HG03432 (cell line): ENCODE measurements at regions not wholly inside any gene's neighbourhood (a gene's known extent, or its start where the extent isn't known, plus 50 kb on each side); places are given as distances from the start of the nearest gene placed in this dataset.

Source experiments
- ATAC-seq: cut with Tn5 transposase; IDR thresholded peaks from one replicate; pipeline ENCODE4 v1.9.1; 2021; ENCODE audit warnings: mild to moderate bottlenecking, moderate library complexity; ENCODE audit not compliant: unreplicated experiment

DNA sequence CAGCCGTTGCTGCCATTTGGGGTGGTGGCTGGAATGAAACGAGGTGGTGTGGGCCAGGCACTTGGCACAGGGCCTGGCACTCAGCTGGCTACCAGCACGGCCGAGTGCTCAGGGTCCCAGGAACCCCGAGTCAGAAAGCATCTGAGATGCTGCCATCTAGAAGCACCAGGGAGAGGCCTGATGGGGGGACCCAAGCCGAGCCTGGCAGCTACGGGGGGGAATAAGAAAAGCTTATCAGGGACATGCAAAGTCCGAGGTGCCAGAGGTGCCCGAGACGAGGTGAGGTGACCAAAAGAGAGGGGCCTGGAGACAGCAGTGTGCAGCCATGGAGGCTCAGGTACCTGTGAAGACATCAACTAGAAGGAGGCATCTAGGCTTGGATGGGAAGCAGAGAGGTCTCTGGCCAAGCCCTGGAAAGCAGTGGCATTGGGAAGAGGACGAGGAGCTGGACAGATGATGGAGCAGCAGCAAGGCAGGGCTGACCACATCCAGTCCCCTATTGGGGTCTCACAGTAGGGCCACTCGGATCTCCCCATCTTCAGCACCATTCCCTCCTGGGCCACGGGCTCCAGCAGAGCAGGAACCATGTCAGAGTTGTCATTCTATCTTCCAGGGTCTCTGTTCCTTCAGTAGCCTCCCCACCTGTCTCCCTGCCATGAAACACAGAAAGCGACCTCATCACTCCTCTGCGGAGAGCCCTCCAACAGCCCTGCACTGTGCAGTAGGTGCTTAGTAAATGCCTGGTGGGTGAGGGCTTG, 59.3 kb upstream of the DIO3 start:
- ATAC-seq, result no peak

DNA sequence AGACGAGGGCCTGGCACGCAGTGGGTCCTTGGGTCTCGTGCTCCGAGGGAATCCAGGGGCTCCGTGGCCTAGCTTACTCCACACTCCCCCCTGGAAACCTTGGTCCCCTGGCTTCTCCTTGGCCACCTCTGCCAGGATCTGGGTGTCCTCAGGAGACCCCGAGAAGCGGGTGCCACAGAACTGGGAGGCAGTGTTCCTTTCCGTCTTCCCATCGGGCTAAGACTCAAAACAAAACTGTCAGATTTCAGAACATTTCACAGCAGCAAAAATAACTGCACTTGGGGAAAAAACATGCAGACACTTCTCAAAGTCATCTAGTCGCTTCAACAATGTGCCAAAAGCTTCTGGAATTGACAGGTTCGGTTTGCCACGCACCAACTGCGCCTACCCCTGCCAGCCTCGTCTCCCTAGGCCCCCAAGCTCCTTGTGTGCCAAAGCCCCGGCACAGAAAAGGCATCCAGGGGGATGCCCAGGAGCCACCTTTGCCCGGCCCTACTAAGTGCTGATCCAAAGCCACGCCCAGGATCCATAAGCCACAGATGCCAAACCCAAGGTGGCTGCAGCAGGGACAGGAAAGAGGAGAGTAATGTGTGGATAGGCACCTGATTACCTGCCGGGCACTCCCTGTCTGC, 58.4 kb upstream of the DIO3 start:
- no peak for ATAC-seq

GRCh38 chr14:101503431-101504095, 57.7 kb upstream of the DIO3 start:
- ATAC-seq, result no peak

GRCh38 chr14:101504096-101504948, 57.0 kb upstream of the DIO3 start:
- ATAC-seq, result no peak

DNA sequence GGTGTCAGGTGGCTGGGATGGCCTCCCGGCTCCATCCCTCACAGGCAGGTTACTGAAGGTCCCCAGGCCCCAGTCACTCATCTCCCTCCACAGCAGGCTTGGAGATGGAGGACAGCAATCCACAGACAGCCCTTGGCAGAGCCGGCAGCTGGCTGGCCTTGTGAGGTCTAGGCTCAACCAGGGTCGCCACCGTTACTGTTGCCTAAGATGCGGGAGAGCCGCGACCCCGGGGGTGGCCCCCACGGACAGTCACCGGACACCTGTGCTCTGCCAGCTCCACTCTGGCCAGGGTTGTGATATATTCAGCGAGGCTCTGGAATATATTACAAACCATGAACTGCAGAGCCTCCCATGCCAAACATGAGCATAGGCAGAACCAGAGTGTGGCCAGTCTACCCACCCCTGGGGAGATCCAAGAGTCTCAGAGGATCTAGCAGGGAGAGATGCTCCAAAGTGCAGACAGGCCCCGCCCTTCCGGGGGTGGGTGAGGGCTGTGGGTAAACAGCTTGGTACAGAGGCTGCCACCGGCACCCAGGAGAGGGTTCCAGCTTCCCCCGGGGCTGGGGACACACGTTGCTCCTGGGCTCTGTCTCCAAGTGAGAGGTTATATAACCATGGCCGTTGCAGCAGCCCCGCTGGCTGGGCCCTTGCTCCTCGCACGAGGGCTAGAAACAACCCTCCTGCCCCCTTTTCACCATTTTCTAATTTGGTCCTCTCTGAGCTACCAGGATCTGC, 55.9 kb upstream of the DIO3 start:
- no peak for ATAC-seq

GRCh38 chr14:101506211-101506925, 54.9 kb upstream of the DIO3 start:
- ATAC-seq, result no peak

DNA sequence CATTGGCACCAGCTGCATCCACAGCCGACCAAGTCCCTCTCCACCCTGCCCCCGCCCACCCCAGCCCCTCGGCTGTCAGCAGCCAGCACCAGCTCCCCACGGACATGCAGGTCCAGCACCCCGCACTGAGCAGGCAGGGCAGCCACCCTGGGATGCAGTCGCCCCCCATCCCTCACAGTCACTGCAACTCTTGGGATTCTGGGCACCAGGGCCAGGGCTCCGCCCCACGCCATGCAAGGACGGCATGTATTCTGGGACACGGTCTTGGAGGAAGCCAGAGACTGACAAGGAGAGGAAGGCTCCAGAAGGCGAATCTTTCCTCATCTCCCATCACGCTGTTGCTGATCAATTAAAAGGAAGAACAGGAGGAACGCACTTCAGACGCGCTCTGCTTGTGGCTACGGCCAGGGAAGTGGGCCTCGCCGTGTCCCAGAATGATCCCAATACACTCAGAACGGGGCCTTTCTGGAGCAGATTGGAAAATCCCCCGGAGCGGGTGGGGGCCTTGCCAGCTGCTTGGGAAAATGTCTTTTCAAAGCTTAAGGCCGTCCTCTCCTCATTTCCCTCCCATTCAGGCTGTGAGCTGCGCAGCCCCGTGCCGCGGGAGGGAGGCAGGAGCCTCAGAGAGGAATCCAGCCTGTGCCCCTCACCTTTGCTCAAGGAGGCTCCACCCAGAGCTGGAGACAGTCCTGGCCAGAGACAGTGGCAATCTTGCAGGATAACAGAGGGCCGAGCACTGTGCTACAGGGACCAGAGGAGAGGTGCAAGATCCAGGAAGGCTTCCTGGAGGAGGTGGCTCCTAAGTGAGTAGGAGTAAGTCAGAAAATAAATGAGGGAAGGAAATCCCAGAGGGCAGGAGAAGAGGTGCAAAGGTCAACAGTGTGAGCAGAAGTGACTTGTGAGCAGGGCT, 54.1 kb upstream of the DIO3 start:
- ATAC-seq, result no peak

DNA sequence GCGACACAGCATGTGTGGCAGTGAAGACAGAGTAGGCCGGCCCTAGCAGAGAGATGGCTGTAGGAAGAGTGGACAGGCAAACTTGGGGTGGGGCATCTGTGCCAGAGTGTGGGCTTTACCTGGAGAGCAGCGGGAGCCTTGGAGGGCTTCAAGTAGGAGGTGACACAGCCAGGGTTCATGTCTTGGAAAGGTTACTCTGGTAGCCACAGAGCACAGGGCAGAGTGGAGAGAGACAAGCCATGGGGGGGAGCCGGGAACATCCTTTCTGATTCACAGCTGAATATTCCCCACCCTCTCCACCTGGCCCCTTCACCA, 53.5 kb upstream of the DIO3 start:
- no peak for ATAC-seq

- ATAC-seq, result no peak
Measured at GRCh38 chr14:101508196-101508947, 52.9 kb upstream of the DIO3 start.

GRCh38 chr14:101508948-101509729, 52.2 kb upstream of the DIO3 start:
- no peak for ATAC-seq

DNA sequence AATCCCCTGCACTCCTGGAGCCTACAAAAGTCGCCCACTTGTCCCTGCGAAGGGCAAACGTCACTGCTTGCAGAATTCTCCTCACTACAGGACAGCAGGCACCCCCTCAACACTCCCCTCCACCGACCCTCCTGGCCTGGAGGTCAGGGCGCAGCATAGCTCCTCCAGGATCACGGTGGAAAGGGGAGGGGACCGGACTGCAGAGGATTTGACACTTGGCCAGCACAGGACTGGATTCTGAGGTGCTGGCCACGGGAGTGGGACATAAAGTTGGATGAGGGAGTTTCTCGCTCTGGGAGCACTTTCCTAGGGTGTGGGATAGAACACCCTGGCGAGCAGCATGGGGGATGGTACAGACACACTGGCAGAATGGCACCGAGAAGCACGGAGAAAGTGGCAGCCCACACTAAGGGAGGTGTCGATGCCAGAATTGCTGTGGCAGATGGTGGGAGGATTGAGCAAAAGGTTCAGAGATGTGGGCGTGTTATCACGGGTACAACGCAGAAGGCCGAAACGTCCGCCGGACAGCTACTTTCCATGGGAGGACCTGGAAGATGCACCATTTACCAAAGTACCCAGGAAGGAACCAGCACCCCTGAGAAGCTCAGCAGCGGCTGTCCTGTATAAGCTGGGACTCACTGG, 51.4 kb upstream of the DIO3 start:
- ATAC-seq, result no peak

- no peak for ATAC-seq
Measured at GRCh38 chr14:101511199-101511598, 50.1 kb upstream of the DIO3 start.
